ENCODE measurements at regions not wholly inside any gene's neighbourhood (a gene's known extent, or its start where the extent isn't known, plus 50 kb on each side); places are given as distances from the start of the nearest gene placed in this dataset.

DNA sequence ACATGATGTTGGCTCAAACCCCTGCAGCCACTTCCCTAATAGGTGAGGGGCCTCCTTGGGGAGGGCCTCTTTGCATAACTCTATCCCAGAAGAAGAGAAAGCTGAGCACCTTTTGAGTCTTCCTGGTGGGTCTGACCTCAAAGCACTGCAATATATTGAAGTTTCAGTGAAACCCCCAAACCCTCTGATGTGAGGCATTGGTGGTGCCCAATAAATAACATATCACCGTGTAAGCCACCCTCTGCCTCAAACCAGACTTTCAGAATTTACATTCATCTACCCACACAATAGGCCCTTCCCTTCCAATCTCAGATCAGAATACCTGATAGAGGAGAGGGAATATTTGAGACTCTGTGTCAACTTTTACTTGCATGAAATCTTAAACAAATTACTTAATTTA lies 142.8 kb upstream of the STK17B start:
- no peak for DNase-seq (ENCODE audit: low read depth in 2 of 2, low spot score in 1 of 2)

DNA sequence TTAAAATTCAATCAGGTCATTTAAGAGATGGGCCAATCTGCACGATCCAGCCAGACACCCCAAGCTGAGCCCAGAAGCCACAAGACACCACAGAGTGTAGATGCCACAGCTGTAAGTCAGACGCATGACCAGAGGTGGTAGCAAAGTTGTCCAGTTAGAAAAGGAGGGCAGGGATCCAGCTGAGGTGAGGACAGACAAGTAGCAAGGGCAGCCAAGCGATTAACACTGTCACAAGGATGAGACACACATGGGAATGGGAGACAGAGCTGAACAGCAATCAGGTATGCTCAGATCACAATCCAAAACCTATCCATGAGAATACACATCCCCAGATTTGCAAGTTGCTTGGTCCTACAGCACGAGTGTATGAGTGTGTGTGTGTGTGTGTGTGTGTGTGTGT lies 143.4 kb upstream of the STK17B start:
- DNase-seq (ENCODE audit: low read depth in 2 of 2, low spot score in 1 of 2), result no peak

- DNase-seq (ENCODE audit: low read depth in 2 of 2, low spot score in 1 of 2), result no peak
Observed at GRCh38 chr2:196315388-196316049, 144.1 kb upstream of the STK17B start.

DNA sequence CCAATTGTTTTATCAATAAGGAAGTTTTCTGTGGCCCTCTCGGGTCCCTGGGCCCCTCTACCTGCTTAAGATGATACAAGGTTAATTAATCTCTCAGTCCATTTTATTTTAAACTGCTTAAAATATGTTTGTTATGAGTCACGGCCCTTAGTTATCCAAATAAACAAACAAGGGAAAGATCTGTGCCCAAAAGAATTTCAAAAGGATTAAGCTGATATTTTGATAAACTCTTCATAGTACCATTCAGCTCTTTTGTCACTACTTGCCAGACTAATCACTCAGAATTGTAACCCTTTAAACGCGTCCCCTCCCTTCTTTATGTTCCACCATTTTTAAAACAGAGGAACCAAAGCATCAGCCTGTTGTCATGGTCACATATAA lies 144.7 kb upstream of the STK17B start:
- DNase-seq (ENCODE audit: low read depth in 2 of 2, low spot score in 1 of 2), result no peak

DNA sequence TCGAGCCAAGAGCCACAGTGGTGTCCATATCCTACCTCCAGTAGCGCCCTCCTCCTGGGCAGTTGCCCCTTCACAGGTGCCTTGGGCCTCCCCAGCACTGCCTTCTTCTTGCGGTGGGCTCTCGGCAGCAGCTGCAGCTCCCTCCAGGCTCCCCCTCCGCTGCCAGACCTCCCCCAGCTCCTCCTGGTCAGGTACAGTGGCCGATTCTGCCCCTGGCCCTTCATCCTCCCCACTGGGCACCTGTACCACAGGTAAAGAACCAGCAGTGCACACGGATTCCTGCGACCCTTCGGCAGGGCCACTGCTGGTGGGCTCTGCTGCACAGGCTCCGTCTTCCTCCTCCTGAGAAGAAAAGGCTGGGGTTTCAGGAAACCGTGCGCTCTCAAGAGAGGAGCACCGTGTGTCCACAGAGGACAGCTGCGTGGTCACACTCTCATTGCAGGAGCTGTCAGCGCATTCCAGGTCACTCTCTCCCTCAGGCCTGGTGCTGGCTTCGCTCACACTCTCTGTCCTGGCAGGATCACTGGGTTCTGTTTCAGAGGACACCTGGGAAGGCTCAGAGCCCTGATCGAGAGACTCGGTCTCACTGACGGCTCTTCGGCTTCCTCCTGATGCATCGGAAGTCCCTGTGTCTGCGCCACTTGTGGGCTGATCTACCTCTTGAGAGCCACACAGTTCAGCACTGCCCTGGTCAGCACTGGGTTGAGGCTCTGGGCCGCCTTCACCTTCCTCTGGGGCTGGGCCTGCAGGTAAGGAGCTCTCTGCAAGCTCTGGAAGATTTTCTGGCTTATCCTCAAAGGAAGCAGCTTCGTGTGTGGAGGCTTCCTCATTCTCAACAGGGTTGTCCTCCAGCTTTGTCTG lies 147.4 kb upstream of the STK17B start:
- no peak for DNase-seq (ENCODE audit: low read depth in 2 of 2, low spot score in 1 of 2)

DNA sequence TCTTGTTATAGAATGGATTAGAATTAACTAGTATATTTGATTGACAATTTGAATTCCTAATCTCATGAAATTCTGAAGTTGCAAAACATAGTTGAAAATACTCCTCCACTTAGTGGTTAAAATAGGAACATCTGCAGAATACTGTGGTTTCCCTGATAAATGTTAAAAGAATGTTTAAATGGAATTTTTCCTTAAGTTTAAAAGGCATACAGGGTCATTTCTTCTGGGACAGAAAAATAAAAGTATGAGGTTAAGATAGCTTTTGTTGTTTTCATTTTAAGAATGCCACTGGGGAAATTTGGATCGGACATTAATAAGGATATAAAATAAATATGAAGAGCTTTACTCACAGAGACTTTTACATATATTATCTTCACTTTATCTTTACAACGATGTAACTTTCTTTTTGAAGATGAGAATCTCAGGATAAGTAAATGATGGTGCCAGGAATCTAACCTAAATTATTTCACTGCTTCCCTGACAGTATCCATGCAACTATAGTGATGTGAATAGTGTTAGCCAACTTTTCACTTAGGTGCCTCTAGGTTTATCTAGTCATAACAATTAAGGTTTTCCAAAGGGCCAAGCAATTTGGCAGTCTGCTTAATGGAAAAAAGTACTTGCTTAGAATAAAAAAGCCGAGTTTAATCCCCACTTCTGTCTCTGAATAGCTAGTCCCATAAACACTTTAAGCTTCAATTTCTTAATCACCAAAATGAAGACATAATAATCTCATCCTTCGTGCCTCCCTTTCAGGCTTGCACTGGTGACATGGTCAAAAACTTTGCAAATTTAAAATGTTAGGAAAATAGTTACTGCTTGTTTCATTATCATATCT lies 151.8 kb upstream of the STK17B start:
- DNase-seq (ENCODE audit: low read depth in 2 of 2, low spot score in 1 of 2), result no peak

- DNase-seq (ENCODE audit: low read depth in 2 of 2, low spot score in 1 of 2), result no peak
Observed at GRCh38 chr2:196324211-196324610, 152.8 kb upstream of the STK17B start.

GRCh38 chr2:196328088-196328680 lies 156.8 kb upstream of the STK17B start:
- DNase-seq (ENCODE audit: low read depth in 2 of 2, low spot score in 1 of 2), result no peak

- no peak for DNase-seq (ENCODE audit: low read depth in 2 of 2, low spot score in 1 of 2)
Observed at GRCh38 chr2:196329959-196330358, 158.6 kb upstream of the STK17B start.

DNA sequence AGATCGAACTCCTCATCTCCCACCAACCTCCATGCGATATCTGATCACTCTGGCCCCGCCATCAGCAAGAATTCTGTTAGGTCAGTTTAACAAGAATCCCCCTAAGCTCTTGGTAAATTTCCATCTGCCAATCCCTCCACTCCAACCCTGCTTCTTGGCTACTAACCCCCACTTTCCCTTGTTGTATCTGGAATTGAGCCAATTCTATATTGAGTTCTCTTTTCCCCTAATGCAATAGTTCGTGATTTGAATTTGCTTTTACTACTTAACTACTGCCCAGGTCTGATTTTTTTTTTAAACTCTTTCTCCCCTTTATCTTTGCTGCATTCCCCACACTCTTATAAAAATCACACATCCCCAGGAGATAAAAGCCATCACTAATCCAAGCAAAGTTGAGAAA lies 159.3 kb upstream of the STK17B start:
- DNase-seq (ENCODE audit: low read depth in 2 of 2, low spot score in 1 of 2), result no peak

DNA sequence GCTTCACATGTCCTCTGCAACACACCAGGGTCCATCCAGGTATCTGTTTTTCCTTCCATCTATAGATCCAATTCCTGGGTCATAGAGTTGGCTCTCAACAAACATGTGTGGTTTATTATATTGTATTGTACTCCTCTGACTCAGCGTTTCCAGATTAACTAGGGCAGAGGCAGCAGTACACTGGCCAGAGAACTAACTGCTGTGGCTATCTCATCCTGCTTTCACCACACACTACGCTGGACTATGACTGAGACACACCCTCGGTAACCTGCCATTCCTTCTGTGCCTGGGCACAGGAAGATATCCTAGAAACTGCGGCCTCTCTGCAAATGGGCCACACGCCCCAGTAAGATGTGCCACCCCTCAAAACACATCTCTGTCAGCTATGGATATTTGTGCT lies 159.8 kb upstream of the STK17B start:
- DNase-seq (ENCODE audit: low read depth in 2 of 2, low spot score in 1 of 2), result no peak

DNA sequence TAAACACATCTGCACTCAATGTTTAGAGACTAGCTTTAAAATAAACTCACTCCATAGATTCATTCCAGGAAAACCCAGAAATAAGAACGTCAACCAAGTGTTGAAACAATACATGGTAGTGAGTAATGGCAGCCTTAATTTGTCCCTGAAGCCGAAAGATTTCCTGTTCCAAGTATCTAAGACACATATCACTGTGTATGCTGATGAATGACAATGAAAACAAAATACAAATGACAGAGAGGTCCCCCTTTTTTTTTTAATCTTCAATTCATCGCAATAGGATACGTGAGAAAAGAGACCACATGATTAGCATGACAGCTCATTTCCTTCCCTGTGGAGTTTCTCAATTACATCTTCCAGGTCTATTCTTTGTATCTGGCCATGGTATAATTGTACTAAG lies 160.5 kb upstream of the STK17B start:
- no peak for DNase-seq (ENCODE audit: low read depth in 2 of 2, low spot score in 1 of 2)

DNA sequence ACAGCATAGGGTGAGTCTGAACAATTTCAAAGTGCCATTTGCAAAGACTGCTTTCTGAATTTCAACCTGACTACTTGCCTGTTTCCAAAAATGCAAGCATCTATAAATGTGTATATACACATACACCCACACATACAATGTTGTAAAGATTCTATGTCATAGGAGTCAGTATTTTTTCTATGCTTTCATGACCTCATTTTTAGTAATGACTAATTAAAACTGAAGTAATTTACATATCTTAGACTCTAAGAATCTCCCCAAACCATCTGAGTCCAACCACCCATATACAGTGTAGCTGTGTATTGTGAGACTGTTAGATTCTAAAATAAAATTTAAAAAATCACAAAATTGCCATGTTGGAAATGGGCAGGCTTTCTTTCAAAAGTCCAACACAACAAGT lies 162.0 kb upstream of the STK17B start:
- no peak for DNase-seq (ENCODE audit: low read depth in 2 of 2, low spot score in 1 of 2)

DNA sequence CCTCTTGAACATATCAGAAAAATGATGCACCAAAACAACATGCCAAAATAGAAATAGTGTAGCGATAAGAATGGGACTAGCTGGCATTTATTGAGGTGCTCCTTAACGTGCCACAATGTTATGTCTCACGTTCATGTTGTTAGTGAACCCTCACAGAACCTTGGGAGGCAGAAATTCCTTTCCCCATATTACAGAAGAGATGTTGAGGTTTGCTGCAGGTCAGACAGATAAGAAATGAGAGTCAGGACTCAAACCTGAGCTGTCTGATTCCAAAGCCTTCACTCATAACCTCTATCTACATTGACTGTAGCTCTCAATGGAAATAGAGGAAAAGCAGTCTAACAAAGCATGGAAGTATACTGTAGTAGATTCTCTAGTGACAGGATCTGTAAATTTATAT lies 163.3 kb upstream of the STK17B start:
- DNase-seq (ENCODE audit: low read depth in 2 of 2, low spot score in 1 of 2), result no peak

DNA sequence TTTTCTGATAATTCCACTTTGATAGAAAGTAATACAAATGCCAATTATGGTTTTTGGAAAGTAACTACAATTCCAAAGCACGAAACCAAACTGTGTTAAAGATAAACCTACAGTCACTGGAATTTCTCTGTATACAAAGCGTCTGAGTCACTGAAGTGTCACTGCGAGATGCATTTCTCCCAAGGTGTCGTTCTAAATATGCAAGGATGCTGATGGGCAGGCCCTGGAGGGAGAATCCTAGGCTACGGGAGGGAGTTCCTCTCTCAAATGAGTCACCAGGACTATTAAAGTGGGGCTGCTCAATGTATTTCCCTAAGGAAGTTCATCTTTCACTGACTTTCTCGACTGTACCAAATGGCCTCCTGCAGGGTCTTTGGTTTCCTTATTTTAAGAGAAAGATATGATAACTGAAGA lies 163.8 kb upstream of the STK17B start:
- no peak for DNase-seq (ENCODE audit: low read depth in 2 of 2, low spot score in 1 of 2)

- no peak for DNase-seq (ENCODE audit: low read depth in 2 of 2, low spot score in 1 of 2)
Observed at GRCh38 chr2:196336207-196336606, 164.8 kb upstream of the STK17B start.

DNA sequence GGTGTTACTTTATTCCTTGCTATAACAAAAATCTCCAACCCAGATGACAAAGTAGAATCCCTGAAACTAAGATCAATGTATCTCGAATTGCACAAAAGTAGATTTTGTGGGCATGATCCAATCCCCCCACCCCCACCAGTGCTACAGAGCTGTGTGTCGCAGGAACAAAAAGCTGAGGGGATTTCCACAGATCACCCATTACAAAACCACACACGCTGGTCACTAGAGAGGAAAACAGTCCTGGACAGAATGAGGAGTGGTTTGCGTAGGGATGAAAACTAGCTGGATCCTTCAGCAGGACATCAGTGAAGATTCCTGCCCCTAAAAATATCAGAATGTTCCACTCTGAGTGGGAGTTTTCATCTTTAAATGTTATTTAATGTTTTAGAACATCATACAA lies 165.3 kb upstream of the STK17B start:
- DNase-seq (ENCODE audit: low read depth in 2 of 2, low spot score in 1 of 2), result no peak

- DNase-seq (ENCODE audit: low read depth in 2 of 2, low spot score in 1 of 2), result no peak
Observed at GRCh38 chr2:196337208-196337953, 166.0 kb upstream of the STK17B start.

- no peak for DNase-seq (ENCODE audit: low read depth in 2 of 2, low spot score in 1 of 2)
Observed at GRCh38 chr2:196338440-196338839, 167.1 kb upstream of the STK17B start.

DNA sequence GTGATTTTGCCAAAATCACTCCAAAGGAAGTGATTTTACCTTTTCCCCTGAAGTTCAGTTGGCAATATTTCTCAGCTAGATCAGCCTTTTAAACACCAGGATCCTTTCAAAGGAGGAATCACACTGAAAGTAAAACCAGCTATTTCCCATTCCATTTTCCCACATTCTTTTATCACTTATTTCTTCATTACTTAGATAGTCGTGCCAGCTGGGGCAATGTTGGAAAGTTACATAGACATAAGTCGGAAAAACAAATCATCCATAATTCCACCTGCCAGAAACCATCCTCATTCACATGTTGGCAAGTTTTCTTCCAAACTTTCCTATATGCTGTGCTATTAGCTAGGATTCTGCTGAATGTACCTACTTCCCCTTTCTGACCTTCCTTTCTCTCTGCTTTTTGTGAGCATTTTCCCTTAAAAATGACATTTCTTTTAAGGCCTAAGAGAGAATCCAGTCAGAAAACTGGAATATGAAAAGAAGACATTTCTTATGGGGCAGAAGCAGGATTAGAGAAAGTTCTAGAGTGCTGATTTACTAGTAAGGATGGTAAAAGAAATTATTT lies 170.0 kb upstream of the STK17B start:
- no peak for DNase-seq (ENCODE audit: low read depth in 2 of 2, low spot score in 1 of 2)
